ENCODE measurements at regions not wholly inside any gene's neighbourhood (a gene's known extent, or its start where the extent isn't known, plus 50 kb on each side); places are given as distances from the start of the nearest gene placed in this dataset.

GRCh38 chr10:94194256-94194655 lies 168.5 kb downstream of the NOC3L start:
- DNase-seq: no peak

- DNase-seq: no peak
These were observed 165.5 kb downstream of the NOC3L start for GRCh38 chr10:94197241-94197640.

GRCh38 chr10:94198324-94198723 lies 164.4 kb downstream of the NOC3L start:
- DNase-seq: no peak

- DNase-seq: no peak
These were observed 163.2 kb downstream of the NOC3L start for GRCh38 chr10:94199565-94199964.

- no peak for DNase-seq
These were observed 162.4 kb downstream of the NOC3L start for GRCh38 chr10:94200146-94200837.

- no peak for DNase-seq
These were observed 157.3 kb downstream of the NOC3L start for GRCh38 chr10:94205396-94205831.

- no peak for DNase-seq
These were observed 156.6 kb downstream of the NOC3L start for GRCh38 chr10:94206176-94206575.

- DNase-seq: no peak
These were observed 154.4 kb downstream of the NOC3L start for GRCh38 chr10:94208315-94208714.

GRCh38 chr10:94210440-94211168 lies 152.1 kb downstream of the NOC3L start:
- DNase-seq: no peak

- DNase-seq: no peak
These were observed 151.6 kb downstream of the NOC3L start for GRCh38 chr10:94211169-94211510.

- DNase-seq: no peak
These were observed 149.7 kb downstream of the NOC3L start for GRCh38 chr10:94213001-94213530.

- no peak for DNase-seq
These were observed 148.8 kb downstream of the NOC3L start for GRCh38 chr10:94213980-94214379.

- no peak for DNase-seq
These were observed 148.3 kb downstream of the NOC3L start for GRCh38 chr10:94214481-94214893.

- no peak for DNase-seq
These were observed 146.5 kb downstream of the NOC3L start for GRCh38 chr10:94216201-94216600.

GRCh38 chr10:94217411-94217810 lies 145.3 kb downstream of the NOC3L start:
- DNase-seq: no peak

- no peak for DNase-seq
These were observed 144.1 kb downstream of the NOC3L start for GRCh38 chr10:94218493-94219183.

- no peak for DNase-seq
These were observed 142.9 kb downstream of the NOC3L start for GRCh38 chr10:94219829-94220228.

GRCh38 chr10:94220717-94221116 lies 142.0 kb downstream of the NOC3L start:
- DNase-seq: no peak

GRCh38 chr10:94223702-94224370 lies 138.9 kb downstream of the NOC3L start:
- no peak for DNase-seq

- DNase-seq: no peak
These were observed 138.1 kb downstream of the NOC3L start for GRCh38 chr10:94224656-94225055.

GRCh38 chr10:94225589-94225988 lies 137.2 kb downstream of the NOC3L start:
- DNase-seq: no peak

- DNase-seq: no peak
These were observed 132.5 kb downstream of the NOC3L start for GRCh38 chr10:94230134-94230785.
